Stimulated activated CD8-positive, alpha-beta memory T cell treated with anti-CD3 and anti-CD28 coated beads, Interleukin-2, amount 100 ng/mL, for 1 hour (primary cell): ENCODE measurements at regions not wholly inside any gene's neighbourhood (a gene's known extent, or its start where the extent isn't known, plus 50 kb on each side); places are given as distances from the start of the nearest gene placed in this dataset.

Experiments
- DNase-seq, 2 donors: peaks; one replicate each; pipeline ENCODE4 v3.0.0-alpha.2; 2020; ENCODE audit warnings: low read depth in 2 of 2

GRCh38 chr17:17416400-17417360 is 60.1 kb upstream of the MED9 start:
- DNase-seq: no peak

- no peak for DNase-seq
Observed at GRCh38 chr17:17417718-17418181, 59.0 kb upstream of the MED9 start.

- DNase-seq: no peak
Observed at GRCh38 chr17:17419166-17419565, 57.6 kb upstream of the MED9 start.

- no peak for DNase-seq
Observed at GRCh38 chr17:17419631-17420030, 57.2 kb upstream of the MED9 start.

- no peak for DNase-seq
Observed at GRCh38 chr17:17420082-17420481, 56.7 kb upstream of the MED9 start.

- DNase-seq: no peak
Observed at GRCh38 chr17:17420561-17421269, 56.1 kb upstream of the MED9 start.

GRCh38 chr17:17421346-17422216 is 55.2 kb upstream of the MED9 start:
- no peak for DNase-seq

- no peak for DNase-seq
Observed at GRCh38 chr17:17422217-17422610, 54.6 kb upstream of the MED9 start.

GRCh38 chr17:17422641-17423040 is 54.2 kb upstream of the MED9 start:
- DNase-seq: no peak

GRCh38 chr17:17423656-17424055 is 53.1 kb upstream of the MED9 start:
- no peak for DNase-seq

- DNase-seq: no peak
Observed at GRCh38 chr17:17424552-17424951, 52.2 kb upstream of the MED9 start.

- DNase-seq: no peak
Observed at GRCh38 chr17:17425005-17425404, 51.8 kb upstream of the MED9 start.

GRCh38 chr17:17425591-17425990 is 51.2 kb upstream of the MED9 start:
- no peak for DNase-seq

- no peak for DNase-seq
Observed at GRCh38 chr17:17426184-17426583, 50.6 kb upstream of the MED9 start.
